ENCODE measurements at regions not wholly inside any gene's neighbourhood (a gene's known extent, or its start where the extent isn't known, plus 50 kb on each side); places are given as distances from the start of the nearest gene placed in this dataset.
"Not testable (repeated sequence)": the region's sequence is repeated elsewhere in the genome, so short reads cannot be mapped to it uniquely, and the experiment has no call there.

- Histone ChIP-seq H3K9ac (no peak overlapping the region), H3K9me3 (no peaks in the 10 kb centered on the region), H3K27me3 (peaks cover 64% of the 10 kb centered on the region), H4K20me1 (no peaks in the 10 kb centered on the region), H3K4me3 (no peak overlapping the region), H3K4me2 (no peak overlapping the region), H3K27ac (no peak overlapping the region), H3K36me3 (no peaks in the 10 kb centered on the region), H3K4me1 (no peaks in the 10 kb centered on the region)
- TF ChIP-seq Cebpa-rat (IDR thresholded peaks at IDR 0.05), result no peak
Measured at GRCh38 chrX:146036000-146036399, 218.4 kb downstream of the SLITRK2 start.

GRCh38 chrX:146041741-146042140 is 224.1 kb downstream of the SLITRK2 start:
- H3K9me3 ChIP-seq, result peaks cover 8% of the 10 kb centered on the region
- no peak overlapping the region for H3K4me3 ChIP-seq
- no peak overlapping the region for H3K4me2 ChIP-seq
- H3K9ac ChIP-seq, result no peak overlapping the region
- TF ChIP-seq Cebpa-rat (IDR thresholded peaks at IDR 0.05), result no peak
- H3K27ac ChIP-seq, result no peak overlapping the region
- no peaks in the 10 kb centered on the region for H4K20me1 ChIP-seq
- H3K4me1 ChIP-seq, result no peaks in the 10 kb centered on the region
- H3K27me3 ChIP-seq, result peaks cover 63% of the 10 kb centered on the region
- H3K36me3 ChIP-seq, result no peaks in the 10 kb centered on the region

- H3K36me3 ChIP-seq, H3K9ac ChIP-seq, H4K20me1 ChIP-seq, H3K4me1 ChIP-seq, H3K4me2 ChIP-seq, H3K27ac ChIP-seq, H3K4me3 ChIP-seq: not testable (repeated sequence)
- Histone ChIP-seq H3K9me3 (peaks cover 11% of the 10 kb centered on the region), H3K27me3 (peaks cover 62% of the 10 kb centered on the region)
Measured at GRCh38 chrX:146046011-146046715, 228.5 kb downstream of the SLITRK2 start.

GRCh38 chrX:146049568-146049967 is 231.9 kb downstream of the SLITRK2 start:
- not testable (repeated sequence) for H3K9me3 ChIP-seq, H4K20me1 ChIP-seq, H3K4me3 ChIP-seq

GRCh38 chrX:146054311-146054710 is 236.7 kb downstream of the SLITRK2 start:
- no peak for TF ChIP-seq Cebpa-rat (IDR thresholded peaks at IDR 0.05)
- Histone ChIP-seq H3K4me2 (no peak overlapping the region), H3K27me3 (peaks cover 90% of the 10 kb centered on the region), H3K36me3 (no peaks in the 10 kb centered on the region), H3K27ac (no peak overlapping the region), H3K9me3 (peaks cover 3% of the 10 kb centered on the region; the same call in 1 of the 2 replicates), H4K20me1 (no peaks in the 10 kb centered on the region), H3K4me3 (no peak overlapping the region), H3K4me1 (no peaks in the 10 kb centered on the region), H3K9ac (no peak overlapping the region)

More at GRCh38 chrX:146049568-146049967, 231.9 kb downstream of the SLITRK2 start:
- not testable (repeated sequence) for H3K27ac ChIP-seq, H3K9ac ChIP-seq, H3K4me1 ChIP-seq, H3K4me2 ChIP-seq, H3K36me3 ChIP-seq
- H3K27me3 ChIP-seq, result peaks cover 67% of the 10 kb centered on the region

GRCh38 chrX:146055733-146056132 is 238.1 kb downstream of the SLITRK2 start:
- peaks cover 95% of the 10 kb centered on the region for H3K27me3 ChIP-seq
- H3K9me3 ChIP-seq, result no peaks in the 10 kb centered on the region
- no peak for TF ChIP-seq Cebpa-rat (IDR thresholded peaks at IDR 0.05)

GRCh38 chrX:146056511-146057081 is 239.0 kb downstream of the SLITRK2 start:
- H3K9ac ChIP-seq, result no peak overlapping the region
- no peaks in the 10 kb centered on the region for H4K20me1 ChIP-seq
- H3K27ac ChIP-seq, result no peak overlapping the region
- peaks cover 93% of the 10 kb centered on the region for H3K27me3 ChIP-seq
- H3K4me2 ChIP-seq, result no peak overlapping the region
- H3K9me3 ChIP-seq, result no peaks in the 10 kb centered on the region
- no peaks in the 10 kb centered on the region for H3K4me1 ChIP-seq
- no peaks in the 10 kb centered on the region for H3K36me3 ChIP-seq
- H3K4me3 ChIP-seq, result no peak overlapping the region
- no peak for TF ChIP-seq Cebpa-rat (IDR thresholded peaks at IDR 0.05)

More at GRCh38 chrX:146055733-146056132, 238.1 kb downstream of the SLITRK2 start:
- H3K36me3 ChIP-seq, result no peaks in the 10 kb centered on the region
- no peaks in the 10 kb centered on the region for H4K20me1 ChIP-seq
- no peaks in the 10 kb centered on the region for H3K4me1 ChIP-seq
- no peak overlapping the region for H3K9ac ChIP-seq
- H3K4me3 ChIP-seq, result no peak overlapping the region
- no peak overlapping the region for H3K27ac ChIP-seq
- no peak overlapping the region for H3K4me2 ChIP-seq

- H3K9me3 ChIP-seq, result no peaks in the 10 kb centered on the region
- H3K9ac ChIP-seq, result no peak overlapping the region
- TF ChIP-seq Cebpa-rat (IDR thresholded peaks at IDR 0.05), result no peak
Measured at GRCh38 chrX:146064156-146064555, 246.5 kb downstream of the SLITRK2 start.

GRCh38 chrX:146090732-146091131 is 273.1 kb downstream of the SLITRK2 start:
- no peak overlapping the region for H3K27ac ChIP-seq
- no peak overlapping the region for H3K4me2 ChIP-seq
- no peaks in the 10 kb centered on the region for H3K36me3 ChIP-seq
- H4K20me1 ChIP-seq, result no peaks in the 10 kb centered on the region
- H3K9ac ChIP-seq, result no peak overlapping the region
- no peaks in the 10 kb centered on the region; the same call in 1 of the 2 replicates for H3K9me3 ChIP-seq
- peaks cover 81% of the 10 kb centered on the region for H3K27me3 ChIP-seq
- TF ChIP-seq Cebpa-rat (IDR thresholded peaks at IDR 0.05), result no peak
- no peak overlapping the region for H3K4me3 ChIP-seq
- no peaks in the 10 kb centered on the region for H3K4me1 ChIP-seq

More at GRCh38 chrX:146064156-146064555, 246.5 kb downstream of the SLITRK2 start:
- Histone ChIP-seq H3K4me1 (no peaks in the 10 kb centered on the region), H4K20me1 (no peaks in the 10 kb centered on the region), H3K4me3 (no peak overlapping the region), H3K27me3 (peaks cover 67% of the 10 kb centered on the region), H3K4me2 (no peak overlapping the region), H3K36me3 (no peaks in the 10 kb centered on the region), H3K27ac (no peak overlapping the region)

- H3K36me3 ChIP-seq, result no peaks in the 10 kb centered on the region
- no peaks in the 10 kb centered on the region for H4K20me1 ChIP-seq
- no peak overlapping the region for H3K9ac ChIP-seq
- H3K27me3 ChIP-seq, result peaks cover 56% of the 10 kb centered on the region
- no peak for TF ChIP-seq Cebpa-rat (IDR thresholded peaks at IDR 0.05)
- no peaks in the 10 kb centered on the region for H3K4me1 ChIP-seq
- H3K4me2 ChIP-seq, result no peak overlapping the region
- H3K27ac ChIP-seq, result no peak overlapping the region
- no peak overlapping the region for H3K4me3 ChIP-seq
- H3K9me3 ChIP-seq, result peaks cover 8% of the 10 kb centered on the region; the same call in 1 of the 2 replicates
Measured at GRCh38 chrX:146109362-146109761, 291.7 kb downstream of the SLITRK2 start.

- H3K9ac ChIP-seq, H4K20me1 ChIP-seq: not testable (repeated sequence)
Measured at GRCh38 chrX:146119074-146119473, 301.4 kb downstream of the SLITRK2 start.

More at GRCh38 chrX:146119074-146119473, 301.4 kb downstream of the SLITRK2 start:
- not testable (repeated sequence) for H3K4me2 ChIP-seq, H3K36me3 ChIP-seq, H3K4me1 ChIP-seq, H3K9me3 ChIP-seq, H3K4me3 ChIP-seq, H3K27ac ChIP-seq
- H3K27me3 ChIP-seq, result peaks cover 45% of the 10 kb centered on the region
